ENCODE measurements at regions not wholly inside any gene's neighbourhood (a gene's known extent, or its start where the extent isn't known, plus 50 kb on each side); places are given as distances from the start of the nearest gene placed in this dataset.
"Not testable (repeated sequence)": the region's sequence is repeated elsewhere in the genome, so short reads cannot be mapped to it uniquely, and the experiment has no call there.

DNA sequence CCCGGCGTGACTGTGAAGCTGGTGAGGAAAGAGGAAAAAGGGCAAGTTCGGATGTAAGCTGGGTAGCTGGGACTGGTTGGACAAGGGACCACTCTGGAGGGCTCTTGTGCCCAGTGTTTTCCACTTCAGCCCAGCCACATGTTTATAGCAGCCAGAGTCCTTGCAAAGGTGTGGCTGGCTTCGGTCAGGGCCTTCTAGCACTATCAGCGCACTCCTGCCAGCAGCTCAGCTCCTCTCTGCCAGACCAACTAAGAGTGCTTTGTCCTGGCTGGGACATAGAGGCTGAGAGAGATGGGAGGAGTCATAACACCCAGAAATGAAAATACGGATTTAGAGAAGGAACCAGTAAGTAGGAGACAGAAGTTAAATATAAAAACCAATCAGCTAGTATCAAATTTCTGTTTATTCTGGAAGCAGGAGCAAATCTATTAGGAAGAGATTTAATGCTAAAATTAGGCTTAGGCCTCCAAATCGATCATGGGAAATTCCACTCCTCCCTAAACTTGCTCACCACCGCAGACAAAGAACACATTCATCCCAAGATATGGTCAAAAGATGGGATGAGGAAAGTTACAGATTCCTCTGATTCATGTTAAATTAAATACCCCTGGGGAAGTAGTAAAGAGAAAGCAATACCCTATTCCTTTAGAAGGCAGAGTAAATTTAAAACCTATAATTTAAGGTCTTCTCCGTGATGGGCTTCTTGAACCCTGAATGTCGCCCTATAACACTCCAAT is 135.0 kb downstream of the RALA start:
- H3K4me3 ChIP-seq (ENCODE audit: low read depth, low read length) = no peak overlapping the region
- DNase-seq (ENCODE audit: low read depth) = no peak
- TF ChIP-seq, protein P1, sequence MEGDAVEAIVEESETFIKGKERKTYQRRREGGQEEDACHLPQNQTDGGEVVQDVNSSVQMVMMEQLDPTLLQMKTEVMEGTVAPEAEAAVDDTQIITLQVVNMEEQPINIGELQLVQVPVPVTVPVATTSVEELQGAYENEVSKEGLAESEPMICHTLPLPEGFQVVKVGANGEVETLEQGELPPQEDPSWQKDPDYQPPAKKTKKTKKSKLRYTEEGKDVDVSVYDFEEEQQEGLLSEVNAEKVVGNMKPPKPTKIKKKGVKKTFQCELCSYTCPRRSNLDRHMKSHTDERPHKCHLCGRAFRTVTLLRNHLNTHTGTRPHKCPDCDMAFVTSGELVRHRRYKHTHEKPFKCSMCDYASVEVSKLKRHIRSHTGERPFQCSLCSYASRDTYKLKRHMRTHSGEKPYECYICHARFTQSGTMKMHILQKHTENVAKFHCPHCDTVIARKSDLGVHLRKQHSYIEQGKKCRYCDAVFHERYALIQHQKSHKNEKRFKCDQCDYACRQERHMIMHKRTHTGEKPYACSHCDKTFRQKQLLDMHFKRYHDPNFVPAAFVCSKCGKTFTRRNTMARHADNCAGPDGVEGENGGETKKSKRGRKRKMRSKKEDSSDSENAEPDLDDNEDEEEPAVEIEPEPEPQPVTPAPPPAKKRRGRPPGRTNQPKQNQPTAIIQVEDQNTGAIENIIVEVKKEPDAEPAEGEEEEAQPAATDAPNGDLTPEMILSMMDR (conservative IDR thresholded peaks at IDR 0.05; ENCODE audit: low read depth, low read length) = no peak

DNA sequence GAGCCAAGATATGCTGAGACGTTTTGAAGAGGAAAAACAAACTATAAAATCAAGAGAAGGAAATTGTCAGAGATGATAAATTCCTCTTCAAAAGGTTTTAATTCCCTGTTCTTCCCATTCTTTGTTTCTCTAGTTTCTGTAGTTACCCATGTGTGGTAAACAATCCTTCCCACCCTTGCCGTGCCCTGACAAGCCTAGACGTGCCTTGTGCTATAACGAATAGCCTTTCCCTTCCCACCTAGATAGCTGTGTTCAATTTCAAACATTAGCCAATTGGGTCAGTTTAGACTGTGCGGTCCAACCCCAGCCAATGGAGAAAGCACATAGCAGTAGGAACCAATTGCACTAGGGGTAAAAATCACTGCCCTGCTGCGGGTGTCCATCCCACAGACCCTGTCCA is 138.1 kb downstream of the RALA start:
- TF ChIP-seq, protein P1 (conservative IDR thresholded peaks at IDR 0.05; ENCODE audit: low read depth, low read length) = no peak
- H3K4me3 ChIP-seq (ENCODE audit: low read depth, low read length) = no peak overlapping the region
- no peak for DNase-seq (ENCODE audit: low read depth)

DNA sequence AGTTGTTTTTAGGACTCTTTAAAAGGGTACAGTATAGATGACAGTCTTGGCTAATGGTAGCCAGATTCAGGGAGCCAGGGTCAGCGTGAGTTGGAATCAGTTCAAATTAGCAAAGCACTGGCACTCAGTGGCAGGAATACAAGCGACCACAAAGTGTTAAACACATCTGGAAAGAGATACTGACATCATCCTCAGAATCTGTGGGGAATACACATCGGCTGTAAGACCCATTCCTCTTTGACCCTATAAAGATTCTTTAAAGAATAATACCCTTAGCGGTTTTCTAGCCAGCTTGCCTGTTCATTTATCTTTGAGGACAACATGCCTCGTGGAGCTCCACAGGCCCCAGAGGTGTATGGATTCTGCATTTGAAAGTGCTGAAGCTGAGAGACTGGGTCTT is 139.1 kb downstream of the RALA start:
- H3K4me3 ChIP-seq (ENCODE audit: low read depth, low read length); DNase-seq (ENCODE audit: low read depth): not testable (repeated sequence)

DNA sequence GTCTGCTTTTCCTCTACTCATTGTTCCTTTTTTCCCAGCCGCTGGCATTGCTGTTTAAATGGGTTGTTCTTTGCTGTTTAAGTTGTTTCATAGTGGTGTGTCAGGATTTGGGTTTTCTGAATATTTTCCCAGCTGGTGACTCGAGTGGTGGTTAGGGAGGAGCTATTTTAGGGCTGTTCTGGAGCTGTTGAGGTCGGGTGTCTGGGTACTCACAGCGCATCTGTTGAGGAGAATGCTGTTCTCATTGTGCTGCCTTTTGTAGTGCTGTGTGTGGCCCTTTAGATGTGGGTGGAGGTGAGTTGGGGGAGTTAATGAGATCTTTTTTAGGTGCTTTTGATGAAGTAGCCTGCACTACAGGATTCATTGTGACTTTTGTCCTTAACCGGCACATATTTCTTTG is 139.5 kb downstream of the RALA start:
- DNase-seq (ENCODE audit: low read depth) = not testable (repeated sequence)

DNA sequence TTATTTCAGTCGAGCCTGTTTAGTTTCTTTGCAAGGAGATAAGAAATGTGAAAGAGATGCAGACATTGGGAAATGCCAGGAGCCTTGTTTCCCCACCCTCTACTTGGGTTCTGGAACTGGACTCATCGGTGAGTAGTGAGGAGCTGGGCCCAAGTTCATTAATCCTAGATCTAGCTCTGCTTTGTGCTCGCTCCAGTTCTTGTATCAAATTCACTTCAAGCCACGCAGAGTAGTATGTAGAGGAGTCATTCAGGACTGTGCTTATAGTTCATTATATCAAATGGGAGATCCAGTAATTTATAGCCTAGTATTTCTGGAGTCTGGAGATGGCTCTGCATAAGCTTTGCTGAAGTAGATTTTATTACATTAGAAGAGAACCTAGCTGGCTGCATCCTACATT is 142.5 kb downstream of the RALA start:
- not testable (repeated sequence) for H3K4me3 ChIP-seq (ENCODE audit: low read depth, low read length); DNase-seq (ENCODE audit: low read depth)

More for the DNA sequence above, 139.5 kb downstream of the RALA start:
- H3K4me3 ChIP-seq (ENCODE audit: low read depth, low read length) = not testable (repeated sequence)

DNA sequence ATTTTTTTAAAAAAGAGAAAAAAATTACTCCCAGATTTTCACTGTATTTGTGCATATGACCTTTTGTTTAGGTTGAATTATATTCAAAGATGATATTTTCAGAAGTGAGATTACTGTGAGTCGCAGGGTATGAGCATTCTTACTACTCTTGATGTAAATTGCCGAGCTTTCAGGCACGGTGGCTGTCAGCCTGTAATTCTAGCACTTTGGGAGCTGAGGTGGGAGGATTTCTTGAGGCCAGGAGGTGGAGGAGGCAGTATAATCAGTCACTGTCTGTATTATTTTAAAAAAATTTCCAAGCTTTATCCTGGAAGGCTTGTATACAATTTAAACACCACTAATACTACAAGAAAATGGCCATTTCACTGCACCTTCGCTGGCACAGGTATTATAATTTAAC is 145.1 kb downstream of the RALA start:
- DNase-seq (ENCODE audit: low read depth); H3K4me3 ChIP-seq (ENCODE audit: low read depth, low read length): not testable (repeated sequence)

DNA sequence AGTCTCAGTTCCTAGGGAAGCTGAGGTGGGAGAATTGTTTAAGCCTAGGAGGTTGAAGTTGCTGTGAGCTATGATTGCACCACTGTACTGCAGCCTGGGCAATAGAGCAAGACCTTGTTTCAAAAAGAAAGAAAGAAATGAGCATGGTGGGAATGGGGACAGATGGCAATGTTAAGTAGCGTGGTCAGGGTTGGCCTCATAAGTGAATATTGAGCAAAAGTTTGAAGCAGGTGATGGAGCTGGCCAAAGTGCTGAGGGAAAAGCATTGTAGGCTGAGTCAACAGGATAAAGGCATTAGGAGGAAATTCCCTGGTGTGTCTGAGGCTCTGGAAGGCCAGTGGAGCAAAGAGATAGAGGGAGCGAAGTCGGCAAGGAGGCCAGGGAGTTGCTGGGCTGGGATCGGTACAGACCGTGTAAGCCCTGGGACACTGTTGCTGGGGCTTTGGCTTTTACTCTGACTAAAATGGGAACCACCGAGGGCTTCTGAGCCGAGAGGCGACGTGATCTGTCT is 151.0 kb downstream of the RALA start:
- H3K4me3 ChIP-seq (ENCODE audit: low read depth, low read length); DNase-seq (ENCODE audit: low read depth): not testable (repeated sequence)

DNA sequence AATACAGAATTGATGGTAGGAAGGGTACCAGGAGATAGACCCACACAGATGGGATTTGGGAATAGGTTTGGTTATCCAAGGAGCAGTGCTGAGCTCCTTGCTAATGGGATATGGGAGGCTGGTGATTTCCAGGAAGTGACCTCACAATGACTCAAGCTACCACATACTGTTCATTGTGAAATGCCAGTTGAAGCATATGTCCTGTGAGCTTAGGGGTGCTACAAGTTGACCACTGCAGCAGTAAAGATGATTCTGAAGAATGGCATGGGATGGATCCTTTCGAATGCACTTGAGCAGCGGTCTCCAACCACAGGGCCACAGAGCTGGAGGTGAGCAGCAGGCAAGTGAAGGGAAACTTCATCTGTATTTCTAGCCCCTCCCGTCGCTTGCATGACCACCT is 158.2 kb downstream of the RALA start:
- H3K4me3 ChIP-seq (ENCODE audit: low read depth, low read length) = not testable (repeated sequence)
- DNase-seq (ENCODE audit: low read depth) = peak; percentile 46

DNA sequence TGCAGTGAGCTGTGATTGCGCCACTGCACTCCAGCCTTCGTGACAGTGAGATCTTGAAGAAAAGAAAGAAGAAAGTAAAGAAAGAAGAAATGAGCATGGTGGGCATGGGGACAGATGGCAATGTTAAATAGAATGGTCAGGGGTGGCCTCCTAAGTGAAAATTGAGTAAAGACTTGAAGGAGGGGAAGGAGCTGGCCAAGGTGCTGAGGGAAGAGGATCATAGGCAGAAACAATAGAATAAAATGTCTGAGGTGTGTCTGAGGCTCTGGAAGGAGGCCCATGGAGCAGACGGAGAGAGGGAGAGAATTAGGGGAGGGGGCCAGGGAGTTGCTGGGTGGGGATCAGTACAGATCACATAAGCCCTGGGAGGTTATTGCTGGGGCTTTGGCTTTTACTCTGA is 163.1 kb downstream of the RALA start:
- DNase-seq (ENCODE audit: low read depth) = not testable (repeated sequence)

DNA sequence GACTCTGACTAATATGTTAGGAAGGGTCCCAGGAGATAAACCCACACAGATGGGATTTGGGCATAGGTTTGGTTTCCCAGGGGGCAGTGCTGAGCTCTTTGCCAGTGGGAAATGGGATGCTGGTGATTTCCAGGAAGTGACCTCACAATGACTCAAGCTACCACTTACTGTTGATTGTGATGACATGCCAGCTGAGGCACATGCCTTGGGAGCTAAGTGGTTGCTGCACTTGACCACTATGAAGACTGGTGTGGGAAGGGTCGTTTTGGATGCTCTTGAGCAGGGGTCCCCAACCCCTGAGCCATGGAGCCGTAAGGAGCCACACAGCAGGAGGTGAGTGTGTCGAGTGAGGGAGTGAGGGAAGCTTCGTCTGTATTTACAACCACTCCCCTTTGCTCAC is 159.0 kb upstream of the CDK13 start:
- not testable (repeated sequence) for H3K4me3 ChIP-seq (ENCODE audit: low read depth, low read length)
- peak; percentile 11 for DNase-seq (ENCODE audit: low read depth)

More for the DNA sequence above, 163.1 kb downstream of the RALA start:
- not testable (repeated sequence) for H3K4me3 ChIP-seq (ENCODE audit: low read depth, low read length)

DNA sequence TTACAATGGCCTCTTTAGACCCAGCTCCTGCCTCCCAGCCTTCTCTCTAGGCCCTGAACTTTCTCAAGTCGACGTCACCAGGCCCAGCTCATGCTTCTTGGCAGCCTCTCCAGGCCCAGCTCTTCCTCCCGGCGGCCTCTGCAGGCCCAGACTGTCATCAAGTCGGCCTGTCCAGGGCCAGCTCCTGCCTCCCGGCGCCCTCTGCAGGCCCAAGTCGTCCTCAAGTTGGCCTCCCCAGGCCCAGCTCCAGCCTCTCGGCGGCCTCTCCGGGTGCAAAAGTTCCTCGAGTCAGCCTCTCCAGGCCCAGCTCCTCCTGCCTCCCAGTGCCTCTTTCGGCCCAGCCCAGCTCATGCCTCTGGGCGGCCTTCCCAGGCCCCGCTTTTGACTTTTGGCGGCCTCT is 158.1 kb upstream of the CDK13 start:
- DNase-seq (ENCODE audit: low read depth) = peak; percentile 6
- not testable (repeated sequence) for H3K4me3 ChIP-seq (ENCODE audit: low read depth, low read length)

DNA sequence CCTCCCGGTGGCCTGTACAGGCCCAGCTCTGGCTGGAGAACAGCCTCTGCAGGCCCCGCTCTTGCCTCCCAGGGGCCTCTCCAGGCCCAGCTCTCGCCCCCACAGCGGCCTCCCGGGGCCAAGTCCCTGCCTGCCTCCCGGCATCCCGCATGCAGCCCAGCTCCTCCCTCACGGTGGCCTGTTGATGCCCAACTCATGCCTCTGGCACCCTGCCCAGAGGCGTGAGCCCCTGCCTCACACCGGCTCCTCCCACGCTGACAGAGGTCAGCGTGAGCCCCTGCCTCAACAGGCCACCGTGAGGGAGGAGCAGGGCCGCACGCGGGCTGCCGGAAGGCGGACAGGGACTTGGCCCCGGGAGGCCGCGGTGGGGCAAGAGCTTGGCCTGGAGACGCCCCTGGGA is 157.0 kb upstream of the CDK13 start:
- H3K4me3 ChIP-seq (ENCODE audit: low read depth, low read length) = not testable (repeated sequence)

DNA sequence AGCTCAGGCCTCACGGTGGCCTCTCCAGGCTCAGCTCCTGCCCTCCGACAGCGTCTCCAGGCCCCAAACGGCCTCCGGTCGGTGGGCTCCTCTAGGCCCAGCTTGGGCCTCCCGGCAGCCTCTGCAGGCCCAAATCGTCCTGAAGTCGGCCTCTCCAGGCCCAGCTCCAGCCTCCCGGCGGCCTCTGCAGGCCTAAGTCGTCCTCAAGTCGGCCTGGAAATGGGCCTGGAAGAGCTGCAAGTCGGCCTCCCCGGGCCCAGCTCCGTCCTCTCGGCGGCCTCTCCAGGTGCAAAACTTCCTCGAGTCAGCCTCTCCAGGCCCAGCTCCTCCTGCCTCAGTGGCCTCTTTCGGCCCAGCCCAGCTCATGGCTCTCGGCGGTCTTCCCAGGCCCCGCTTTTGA is 156.2 kb upstream of the CDK13 start:
- H3K4me3 ChIP-seq (ENCODE audit: low read depth, low read length); DNase-seq (ENCODE audit: low read depth): not testable (repeated sequence)

More for the DNA sequence above, 157.0 kb upstream of the CDK13 start:
- not testable (repeated sequence) for DNase-seq (ENCODE audit: low read depth)

DNA sequence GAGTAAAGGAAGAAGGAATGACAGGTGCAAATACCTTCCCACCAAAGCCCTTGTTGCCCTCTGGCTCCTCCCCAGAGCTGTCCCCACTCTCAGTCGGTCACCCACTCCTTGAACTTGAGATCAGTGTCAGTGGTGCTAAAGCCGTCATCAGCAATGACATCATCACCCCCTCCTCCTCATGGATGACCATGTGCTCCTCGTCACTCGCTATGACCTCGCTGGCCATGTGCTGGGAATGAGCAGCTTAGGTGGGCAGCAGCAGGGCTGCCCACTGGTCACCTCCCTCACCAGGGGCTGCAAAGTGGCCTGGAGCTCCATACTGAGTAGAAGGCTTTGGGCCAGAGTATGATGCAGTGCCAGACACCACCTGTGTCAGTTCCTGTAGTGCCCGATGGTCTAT is 153.1 kb upstream of the CDK13 start:
- DNase-seq (ENCODE audit: low read depth); H3K4me3 ChIP-seq (ENCODE audit: low read depth, low read length): not testable (repeated sequence)

DNA sequence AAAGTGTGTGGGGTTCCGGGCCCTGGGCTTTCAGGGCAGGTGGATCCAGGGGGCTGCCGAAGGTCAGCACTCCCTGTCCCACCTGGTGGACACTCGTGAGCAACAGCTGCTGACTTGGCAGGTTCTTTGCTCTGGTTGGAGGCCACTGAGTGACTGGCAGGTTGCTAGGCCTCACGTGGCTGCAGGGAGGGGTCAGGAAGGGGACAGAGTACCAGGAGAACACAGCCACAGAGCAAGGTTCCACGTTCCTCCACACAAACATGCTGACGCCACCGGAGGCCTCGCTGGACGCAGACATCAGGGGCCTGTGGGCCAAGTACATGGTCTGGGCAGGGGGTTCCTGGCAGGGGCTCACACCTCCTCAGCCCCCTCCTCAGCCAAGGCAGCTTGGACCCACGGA is 152.0 kb upstream of the CDK13 start:
- not testable (repeated sequence) for H3K4me3 ChIP-seq (ENCODE audit: low read depth, low read length); DNase-seq (ENCODE audit: low read depth)
